Breast epithelium (tissue), 3 donors: ENCODE measurements at regions not wholly inside any gene's neighbourhood (a gene's known extent, or its start where the extent isn't known, plus 50 kb on each side); places are given as distances from the start of the nearest gene placed in this dataset.

Source experiments
- CTCF ChIP-seq, 3 donors: fragments of 450-650 bp; IDR thresholded peaks; one replicate each; pipeline ENCODE4 v1.5.1; 2016 to 2017; ENCODE audit warnings: antibody characterized with exemption in 3 of 3, mild to moderate bottlenecking in 3 of 3, moderate library complexity in 3 of 3
- POLR2A ChIP-seq: fragments of 450-650 bp; IDR thresholded peaks from one replicate; pipeline ENCODE4 v1.6.1; 2016; ENCODE audit warnings: antibody characterized with exemption, mild to moderate bottlenecking, moderate library complexity
- POLR2AphosphoS5 ChIP-seq, 3 donors: sonication (generic); formaldehyde crosslinking; IDR thresholded peaks; one replicate each; pipeline ENCODE4 v1.6.1; 2017; ENCODE audit warnings: antibody characterized with exemption in 3 of 3

DNA sequence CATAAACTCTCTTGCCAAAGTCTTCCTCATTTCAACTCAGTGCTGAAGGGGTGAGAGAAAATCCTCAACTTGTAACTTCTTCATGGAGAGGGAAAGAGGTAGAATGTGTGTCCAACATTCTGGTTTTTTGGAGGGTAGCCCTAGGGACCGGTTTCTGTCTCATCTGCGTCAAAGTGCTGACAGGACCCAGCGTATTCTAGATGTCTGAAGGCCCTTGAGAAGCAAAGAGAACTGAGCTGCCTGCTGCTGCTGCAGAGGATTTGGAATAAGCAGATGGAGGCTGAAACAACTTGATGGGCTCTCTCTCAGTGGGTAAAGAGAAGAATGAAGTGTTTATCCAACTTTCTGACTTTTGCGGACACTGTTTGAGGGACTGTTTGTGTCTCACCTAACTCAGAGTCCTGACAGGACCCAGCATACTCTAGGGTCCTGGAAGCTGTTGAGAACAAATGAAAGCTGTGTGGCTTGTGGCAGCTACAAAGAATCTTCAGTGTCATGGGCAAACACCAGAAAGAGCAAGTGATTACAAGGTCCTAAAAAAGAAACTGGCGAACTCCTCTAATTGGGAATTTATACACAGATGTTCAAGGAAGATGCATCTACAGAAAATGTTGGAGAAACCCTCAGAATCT lies 174.4 kb downstream of the SI start:
- TF ChIP-seq POLR2A (no peak), CTCF (IDR thresholded peaks at IDR 0.05) (no peak), POLR2AphosphoS5 (IDR thresholded peaks at IDR 0.05) (no peak)
